GM21367 (cell line): ENCODE measurements at regions not wholly inside any gene's neighbourhood (a gene's known extent, or its start where the extent isn't known, plus 50 kb on each side); places are given as distances from the start of the nearest gene placed in this dataset.
"Not testable (repeated sequence)": the region's sequence is repeated elsewhere in the genome, so short reads cannot be mapped to it uniquely, and the experiment has no call there.

Experiments
- ATAC-seq: cut with Tn5 transposase; IDR thresholded peaks from one replicate; pipeline ENCODE4 v1.9.1; 2021; ENCODE audit not compliant: unreplicated experiment

DNA sequence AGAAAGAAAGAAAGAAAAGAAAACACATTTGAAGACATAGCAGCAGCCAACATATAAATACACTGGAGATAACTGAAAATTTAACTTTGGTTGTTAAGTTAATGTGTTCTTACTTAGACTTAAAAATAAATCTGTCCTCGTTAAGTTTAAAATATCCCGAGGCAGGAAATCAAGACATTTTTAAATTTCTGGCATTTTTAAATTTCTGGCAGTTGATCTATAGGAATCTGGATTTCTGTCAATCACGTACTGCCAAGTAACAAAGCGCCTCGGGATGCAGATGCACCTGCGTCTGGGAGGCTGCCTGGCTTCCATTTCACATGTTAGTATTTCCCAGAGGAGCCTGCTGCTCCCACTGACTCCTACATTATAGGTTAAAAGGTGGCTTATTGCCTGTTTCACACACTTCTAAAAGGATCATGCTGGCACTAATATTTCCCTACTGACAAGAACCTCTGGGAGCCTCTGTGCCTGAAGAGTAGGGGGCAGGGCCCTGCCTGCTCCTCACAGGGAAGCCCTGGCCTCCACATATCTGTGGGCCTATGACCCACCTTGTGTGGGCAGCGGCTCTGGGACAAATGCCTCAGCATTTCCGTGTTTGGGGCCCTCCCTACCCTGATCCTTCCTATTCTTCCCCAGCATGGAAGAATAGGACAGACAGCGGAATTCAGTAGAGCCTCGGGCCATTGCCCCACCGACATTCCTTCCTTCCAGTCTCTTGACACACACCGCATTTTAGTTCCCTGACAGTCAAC, 62.8 kb upstream of the ATP12A start:
- no peak for ATAC-seq

DNA sequence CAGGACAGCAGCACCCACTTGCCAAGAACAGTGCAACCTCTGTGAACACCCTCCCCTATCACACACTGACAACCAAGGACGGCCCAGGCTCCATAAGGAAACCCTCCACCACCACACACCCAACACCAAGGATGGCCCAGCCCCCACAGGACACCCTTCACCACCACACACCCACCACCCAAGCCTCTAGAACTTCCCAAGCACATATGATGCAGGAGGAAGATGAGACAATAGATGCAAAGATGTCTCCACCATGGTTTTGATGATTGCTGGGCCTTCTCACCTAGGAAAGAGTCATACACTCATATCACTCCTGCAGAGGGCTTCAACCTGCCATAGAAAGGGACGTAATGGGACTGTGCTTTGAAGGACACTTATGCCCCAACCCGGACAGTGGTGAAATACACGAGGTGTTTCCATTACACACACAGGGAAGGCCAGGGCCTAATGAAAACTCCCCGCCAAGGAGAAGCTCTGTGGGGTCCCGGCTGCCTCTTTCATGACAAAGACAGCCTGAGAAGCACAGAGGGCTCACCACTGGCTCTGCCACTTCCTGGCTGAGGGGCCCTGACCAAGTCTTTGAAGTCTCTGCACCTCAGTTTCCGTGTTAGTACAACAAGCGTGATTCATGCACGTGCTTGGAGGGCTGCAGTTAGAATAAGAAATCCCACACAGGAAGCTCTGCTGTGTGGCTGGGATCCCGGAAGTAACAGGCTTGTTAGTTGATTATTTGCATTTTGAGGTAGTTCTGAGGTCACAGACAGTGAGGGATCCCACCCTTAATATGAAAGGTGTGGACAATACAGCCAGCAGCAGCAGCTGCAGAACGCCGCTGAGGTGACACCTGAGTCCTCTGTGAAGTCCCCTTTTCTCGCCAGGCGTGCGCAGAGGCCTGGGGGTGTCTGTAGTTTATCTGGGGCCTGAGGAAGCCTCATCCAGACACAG, 61.9 kb upstream of the ATP12A start:
- ATAC-seq, result peak; percentile 83

DNA sequence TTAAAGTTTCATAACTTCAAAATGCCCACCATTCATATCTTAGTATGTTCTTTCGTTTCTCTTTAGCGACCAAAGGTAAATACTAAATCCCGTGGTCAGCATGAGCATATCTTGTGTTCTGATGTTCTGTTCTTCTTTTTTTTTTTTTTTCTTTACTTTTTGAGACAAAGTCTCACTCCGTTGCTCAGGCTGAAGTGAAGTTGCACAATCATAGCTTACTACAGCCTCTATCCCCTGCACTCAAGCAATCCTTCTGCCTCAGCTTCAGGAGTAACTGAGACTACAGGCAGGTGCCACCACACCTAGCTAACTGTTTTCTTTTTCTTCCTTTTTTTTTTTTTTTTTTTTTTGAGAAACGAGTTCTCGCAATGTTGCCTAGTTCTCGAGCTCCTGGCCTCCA, 60.9 kb upstream of the ATP12A start:
- ATAC-seq, result no peak

DNA sequence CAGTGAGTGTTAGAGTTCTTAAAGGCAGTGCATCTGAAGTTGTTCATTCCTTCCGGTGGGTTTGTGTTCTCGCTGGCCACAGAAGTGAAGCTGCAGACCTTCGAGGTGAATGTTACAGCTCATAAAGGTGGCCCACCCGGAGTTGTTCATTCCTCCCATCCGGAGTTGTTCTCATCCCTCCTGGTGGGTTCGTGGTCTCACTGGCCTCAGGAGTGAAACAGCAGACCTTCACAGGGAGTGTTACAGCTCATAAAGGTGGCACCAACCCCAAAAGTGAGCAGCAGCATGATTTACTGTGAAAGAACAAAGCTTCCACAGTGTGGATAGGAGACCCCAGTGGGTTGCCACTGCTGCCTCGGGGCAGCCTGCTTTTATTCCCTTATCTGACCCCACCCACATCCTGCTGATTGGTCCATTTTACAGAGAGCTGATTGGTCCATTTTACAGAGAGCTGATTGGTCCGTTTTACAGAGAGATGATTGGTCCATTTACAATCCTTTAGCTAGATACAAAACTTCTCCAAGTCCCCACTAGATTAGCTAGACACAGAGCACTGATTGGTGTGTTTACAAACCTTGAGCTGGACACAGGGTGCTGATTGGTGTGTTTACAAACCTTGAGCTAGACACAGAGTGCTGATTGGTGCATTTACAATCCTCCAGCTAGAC, 57.6 kb upstream of the ATP12A start:
- ATAC-seq, result not testable (repeated sequence)

DNA sequence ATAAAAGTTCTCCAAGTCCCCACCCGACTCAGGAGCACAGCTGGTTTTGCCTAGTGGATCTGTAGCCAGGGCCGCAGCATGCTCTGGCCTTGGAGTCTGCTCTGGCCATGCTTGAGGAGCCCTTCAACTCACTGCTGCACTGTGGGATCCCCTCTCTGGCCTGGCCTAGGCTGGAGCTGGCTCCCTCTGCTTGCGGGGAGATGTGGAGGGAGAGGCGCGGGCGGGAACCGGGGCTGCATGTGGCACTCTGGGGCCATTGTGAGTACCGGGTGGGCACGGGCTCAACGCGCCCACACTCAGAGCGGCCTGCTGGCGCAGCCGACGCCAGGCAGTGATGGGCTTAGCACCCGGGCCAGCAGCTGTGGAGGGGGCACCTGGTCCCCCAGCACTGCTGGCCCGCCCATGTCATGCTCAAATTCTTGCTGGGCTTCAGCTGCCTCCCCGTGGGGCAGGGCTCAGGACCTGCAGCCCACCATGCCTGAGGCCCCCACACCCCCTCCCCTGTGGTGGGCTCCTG, 57.0 kb upstream of the ATP12A start:
- ATAC-seq, result no peak

DNA sequence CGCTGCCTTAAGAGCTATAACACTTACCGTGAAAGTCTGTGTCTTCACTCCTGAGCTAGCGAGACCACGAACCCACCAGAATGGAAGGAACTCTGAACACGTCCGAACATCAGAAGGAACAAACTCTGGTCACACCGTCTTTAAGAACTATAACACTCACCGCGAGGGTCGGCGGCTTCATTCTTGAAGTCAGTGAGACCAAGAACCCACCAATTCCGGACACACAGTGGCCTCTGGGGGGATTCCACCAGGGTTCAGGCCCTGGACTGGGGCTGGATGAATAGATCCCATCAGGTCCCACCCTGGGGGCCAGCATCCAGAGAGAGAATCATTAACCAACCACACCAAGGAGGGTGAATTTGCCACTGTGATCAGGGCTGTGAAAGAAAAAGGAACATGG, 55.8 kb upstream of the ATP12A start:
- no peak for ATAC-seq

DNA sequence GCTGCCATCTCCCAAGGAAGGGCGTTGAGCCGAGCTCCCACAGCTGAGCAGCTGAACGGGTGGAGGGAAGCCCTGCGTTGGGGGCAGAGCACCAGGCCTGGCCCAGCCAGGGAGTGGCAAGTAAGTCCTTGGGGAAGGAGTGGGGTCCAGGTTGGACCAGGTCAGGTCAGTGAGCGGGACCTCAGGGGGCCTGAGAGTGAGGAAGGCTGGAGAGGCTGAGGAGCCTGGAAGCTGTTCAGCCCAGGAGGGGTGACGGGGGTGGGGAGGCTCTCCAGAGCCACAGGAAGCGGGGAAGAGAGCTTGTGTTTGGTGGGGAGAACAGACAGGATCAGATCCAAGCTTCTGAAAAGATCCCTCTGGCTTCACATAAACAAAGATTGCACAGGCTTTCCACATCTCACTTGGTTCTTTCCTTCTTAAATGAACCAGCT, 55.4 kb upstream of the ATP12A start:
- ATAC-seq, result no peak

DNA sequence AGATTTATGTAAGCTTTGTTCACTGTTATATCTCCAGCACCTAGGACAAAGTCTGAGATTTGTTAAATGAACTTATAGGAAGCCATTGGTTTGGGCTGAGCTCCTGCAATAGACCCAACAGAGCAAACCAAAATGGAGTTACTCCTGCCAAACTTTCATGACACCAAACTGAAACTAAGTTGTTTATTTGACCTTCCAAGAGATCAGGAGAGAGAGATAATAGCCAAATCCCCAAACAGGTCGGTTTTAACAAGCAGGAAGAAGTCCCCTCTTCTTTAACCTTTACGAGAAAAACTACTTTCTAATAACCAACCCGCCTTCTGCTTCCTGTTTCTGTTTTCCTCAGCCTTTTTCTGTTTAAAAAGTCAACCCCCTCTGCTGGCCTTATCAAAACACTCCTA, 54.9 kb upstream of the ATP12A start:
- no peak for ATAC-seq

DNA sequence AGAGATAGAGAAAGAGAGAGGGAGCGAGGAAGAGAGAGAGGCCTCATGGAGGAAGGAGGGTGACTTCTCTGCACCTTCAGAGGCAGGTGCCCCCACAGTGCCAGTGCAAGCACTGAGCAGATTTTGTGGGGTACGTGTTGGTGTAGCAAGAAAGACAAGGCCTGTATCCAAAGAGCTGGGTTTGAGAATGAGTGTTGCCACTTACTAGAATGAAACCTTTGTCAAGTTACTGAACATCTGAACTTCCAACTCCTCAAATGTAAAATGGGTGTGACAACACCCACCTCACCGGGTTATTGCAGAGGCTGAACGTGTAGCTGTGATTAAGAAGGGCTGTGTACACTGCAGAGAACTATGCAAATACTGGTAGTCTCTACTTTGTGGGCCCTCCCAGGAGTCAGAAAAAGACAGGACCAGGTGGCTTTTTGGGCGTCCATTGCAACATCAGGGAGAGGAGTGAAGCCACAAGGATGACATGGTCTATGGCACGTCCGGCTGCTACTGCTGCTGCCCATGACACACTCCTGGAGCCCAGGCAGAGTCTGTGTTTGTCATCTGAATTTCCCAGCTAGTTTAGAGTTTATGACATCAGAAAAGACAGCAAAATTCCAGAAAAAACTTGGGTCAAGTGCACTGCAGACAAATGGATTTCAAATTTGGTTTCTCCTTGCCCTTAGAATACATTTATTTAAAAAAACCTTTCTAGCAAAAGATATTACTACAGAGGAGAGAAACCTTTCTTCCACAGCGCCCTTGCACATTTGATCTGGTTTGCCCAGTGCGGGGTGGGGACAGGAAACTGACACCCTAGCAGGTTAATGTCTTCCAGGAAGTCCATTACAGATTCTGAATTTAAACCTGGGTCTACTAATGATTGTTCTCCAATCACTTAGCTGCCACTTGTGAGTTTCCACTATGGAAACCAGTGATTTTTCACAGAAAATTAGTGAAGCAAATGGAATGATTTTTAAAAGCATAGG, 54.0 kb upstream of the ATP12A start:
- ATAC-seq, result no peak

DNA sequence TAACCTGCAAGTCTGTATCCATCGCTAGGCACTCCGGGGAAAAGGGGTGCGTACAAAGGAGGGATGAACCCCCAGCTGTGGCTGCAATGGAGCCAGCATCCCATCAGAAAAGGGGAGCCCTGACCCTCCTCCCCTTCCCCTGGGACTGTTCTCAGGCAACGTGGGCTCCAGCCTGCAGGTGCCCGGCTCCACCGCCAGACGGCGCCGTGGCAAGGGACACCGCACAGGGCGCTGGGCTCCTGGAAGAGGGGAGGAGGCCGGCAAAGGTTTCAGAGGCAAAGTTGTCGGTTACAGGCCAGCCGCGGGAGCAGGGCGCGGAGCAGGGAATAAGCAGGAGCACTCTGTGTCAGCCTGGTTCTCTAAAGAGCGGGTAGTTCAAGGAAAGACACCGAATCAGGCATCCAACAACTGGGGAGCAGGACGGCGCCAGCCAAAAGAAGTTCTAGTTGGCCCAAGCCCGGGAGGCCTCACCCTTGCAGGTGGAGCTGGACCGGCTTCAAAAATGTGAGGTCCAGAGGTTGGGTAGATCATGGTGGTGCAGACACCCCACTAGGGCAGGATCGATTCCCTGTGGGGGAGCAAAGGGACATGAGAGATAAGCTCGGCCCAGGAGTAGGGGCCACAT, 53.0 kb upstream of the ATP12A start:
- no peak for ATAC-seq

DNA sequence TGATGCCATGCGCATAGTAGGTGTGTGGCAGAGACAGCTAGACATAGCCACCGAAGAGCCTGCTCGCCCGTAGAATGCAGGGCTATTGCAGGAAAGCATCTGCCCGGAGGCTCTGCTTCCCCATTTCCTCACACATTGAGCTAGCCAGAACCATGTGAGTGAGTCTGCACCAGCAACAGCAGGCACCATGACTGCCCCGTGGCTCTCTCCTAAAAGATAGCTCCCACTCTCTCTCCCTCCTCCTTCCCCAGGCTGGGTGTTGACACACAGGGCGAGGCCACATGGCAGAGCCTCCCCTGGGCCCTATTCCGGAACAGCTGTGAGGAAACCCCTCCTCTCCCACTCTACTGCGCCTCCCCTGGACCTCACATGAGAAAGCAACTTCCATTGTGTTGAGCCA, 52.3 kb upstream of the ATP12A start:
- ATAC-seq, result no peak

DNA sequence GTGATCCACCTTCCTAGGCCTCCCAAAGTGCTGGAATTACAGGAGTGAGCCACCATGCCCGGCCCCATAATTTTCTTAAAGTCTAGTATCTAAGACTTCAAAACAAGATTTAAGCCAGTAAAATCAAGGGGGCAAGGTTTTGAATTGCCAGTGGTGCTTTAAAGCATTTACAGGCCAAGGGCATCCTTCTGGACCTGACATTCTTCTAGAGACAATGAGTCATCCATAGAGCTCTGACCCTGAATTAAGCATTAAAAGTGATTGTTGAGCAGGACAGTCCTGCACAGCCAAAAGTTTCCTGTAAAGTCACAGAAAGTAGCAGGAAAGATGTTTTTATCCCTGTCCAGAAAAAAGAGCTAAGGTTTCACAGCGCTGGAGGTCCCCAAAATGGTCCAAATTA, 50.9 kb upstream of the ATP12A start:
- no peak for ATAC-seq

DNA sequence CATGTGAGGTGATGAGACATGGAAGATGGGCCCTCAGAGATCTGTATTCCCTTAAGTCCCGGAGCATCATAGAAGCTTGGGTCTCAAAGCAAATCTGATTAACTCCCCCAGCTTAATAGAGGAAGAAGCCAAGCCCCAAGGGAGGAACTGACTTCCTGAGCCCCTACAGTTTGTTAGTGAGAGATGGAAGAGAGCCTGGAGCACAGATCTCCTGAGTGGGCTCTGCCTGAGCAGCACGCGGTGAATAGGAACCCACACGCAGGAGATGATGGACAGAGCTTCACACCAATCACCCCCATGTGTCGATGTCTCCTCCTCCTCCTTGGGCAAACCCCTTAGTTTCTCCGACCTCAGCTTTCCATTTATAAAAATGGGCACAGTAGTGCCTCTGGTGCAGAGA, 50.1 kb upstream of the ATP12A start:
- ATAC-seq, result no peak
